ENCODE measurements at regions not wholly inside any gene's neighbourhood (a gene's known extent, or its start where the extent isn't known, plus 50 kb on each side); places are given as distances from the start of the nearest gene placed in this dataset.
A peak's percentile ranks its signal among the peaks of the same experiment; 100 is the strongest.

DNA sequence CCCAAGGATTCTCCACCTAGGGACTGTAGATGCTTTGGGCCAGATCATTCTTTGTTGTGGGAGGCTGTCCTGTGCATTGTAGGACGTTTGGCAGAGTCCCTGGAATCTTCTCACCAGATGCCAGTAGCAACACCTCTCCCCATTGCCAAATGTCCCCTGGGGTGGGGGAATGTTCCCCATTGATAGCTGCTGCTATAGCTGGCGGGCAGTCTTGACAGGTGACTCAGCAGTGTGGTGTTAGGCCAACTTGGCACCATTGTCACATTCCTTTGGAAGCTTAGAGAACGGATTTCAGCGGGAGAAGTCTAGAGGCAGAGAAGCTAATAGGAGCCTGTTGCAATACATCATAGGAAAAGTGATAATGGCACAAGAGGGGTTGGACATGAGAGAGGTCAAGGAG lies 495.7 kb upstream of the SMIM21 start:
- no peak overlapping the region for H3K4me3 ChIP-seq (ENCODE audit: low read depth, low read length)
- DNase-seq (ENCODE audit: low read depth): peak; percentile 63
- TF ChIP-seq, protein P1, sequence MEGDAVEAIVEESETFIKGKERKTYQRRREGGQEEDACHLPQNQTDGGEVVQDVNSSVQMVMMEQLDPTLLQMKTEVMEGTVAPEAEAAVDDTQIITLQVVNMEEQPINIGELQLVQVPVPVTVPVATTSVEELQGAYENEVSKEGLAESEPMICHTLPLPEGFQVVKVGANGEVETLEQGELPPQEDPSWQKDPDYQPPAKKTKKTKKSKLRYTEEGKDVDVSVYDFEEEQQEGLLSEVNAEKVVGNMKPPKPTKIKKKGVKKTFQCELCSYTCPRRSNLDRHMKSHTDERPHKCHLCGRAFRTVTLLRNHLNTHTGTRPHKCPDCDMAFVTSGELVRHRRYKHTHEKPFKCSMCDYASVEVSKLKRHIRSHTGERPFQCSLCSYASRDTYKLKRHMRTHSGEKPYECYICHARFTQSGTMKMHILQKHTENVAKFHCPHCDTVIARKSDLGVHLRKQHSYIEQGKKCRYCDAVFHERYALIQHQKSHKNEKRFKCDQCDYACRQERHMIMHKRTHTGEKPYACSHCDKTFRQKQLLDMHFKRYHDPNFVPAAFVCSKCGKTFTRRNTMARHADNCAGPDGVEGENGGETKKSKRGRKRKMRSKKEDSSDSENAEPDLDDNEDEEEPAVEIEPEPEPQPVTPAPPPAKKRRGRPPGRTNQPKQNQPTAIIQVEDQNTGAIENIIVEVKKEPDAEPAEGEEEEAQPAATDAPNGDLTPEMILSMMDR (IDR thresholded peaks at IDR 0.05; ENCODE audit: control insufficient read depth, extremely low read depth, insufficient read depth): no peak

GRCh38 chr18:75916624-75916982 lies 489.1 kb upstream of the SMIM21 start:
- H3K4me3 ChIP-seq (ENCODE audit: low read depth, low read length): peak overlapping the region; percentile 27; the same call in 1 of the 2 replicates
- no peak for DNase-seq (ENCODE audit: low read depth)
- TF ChIP-seq, protein P1 (IDR thresholded peaks at IDR 0.05; ENCODE audit: control insufficient read depth, extremely low read depth, insufficient read depth): no peak

GRCh38 chr18:75915941-75916623 lies 488.6 kb upstream of the SMIM21 start:
- DNase-seq (ENCODE audit: low read depth): no peak
- H3K4me3 ChIP-seq (ENCODE audit: low read depth, low read length): peak overlapping the region; percentile 27; the same call in 1 of the 2 replicates
- TF ChIP-seq, protein P1 (IDR thresholded peaks at IDR 0.05; ENCODE audit: control insufficient read depth, extremely low read depth, insufficient read depth): no peak

DNA sequence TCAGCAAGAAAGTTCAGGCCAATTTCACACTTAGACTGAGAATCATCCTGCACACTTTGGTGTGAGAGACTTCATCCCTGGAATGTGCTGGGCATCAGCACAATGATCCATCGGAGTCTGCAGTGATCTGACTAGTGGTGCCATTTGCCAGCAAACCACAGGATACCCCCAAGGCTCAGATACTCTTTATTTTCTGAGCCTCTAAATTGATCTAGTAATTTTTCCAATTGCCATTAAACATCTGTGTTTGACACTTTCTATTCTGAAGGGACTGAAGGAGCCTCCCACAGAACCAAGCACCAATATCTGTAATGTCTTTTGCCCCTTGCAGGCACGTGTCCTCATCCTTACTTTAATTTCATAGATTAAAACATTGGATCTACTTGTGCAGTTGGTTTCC lies 485.3 kb upstream of the SMIM21 start:
- no peak overlapping the region for H3K4me3 ChIP-seq (ENCODE audit: low read depth, low read length)
- TF ChIP-seq, protein P1 (IDR thresholded peaks at IDR 0.05; ENCODE audit: control insufficient read depth, extremely low read depth, insufficient read depth): no peak
- no peak for DNase-seq (ENCODE audit: low read depth)

DNA sequence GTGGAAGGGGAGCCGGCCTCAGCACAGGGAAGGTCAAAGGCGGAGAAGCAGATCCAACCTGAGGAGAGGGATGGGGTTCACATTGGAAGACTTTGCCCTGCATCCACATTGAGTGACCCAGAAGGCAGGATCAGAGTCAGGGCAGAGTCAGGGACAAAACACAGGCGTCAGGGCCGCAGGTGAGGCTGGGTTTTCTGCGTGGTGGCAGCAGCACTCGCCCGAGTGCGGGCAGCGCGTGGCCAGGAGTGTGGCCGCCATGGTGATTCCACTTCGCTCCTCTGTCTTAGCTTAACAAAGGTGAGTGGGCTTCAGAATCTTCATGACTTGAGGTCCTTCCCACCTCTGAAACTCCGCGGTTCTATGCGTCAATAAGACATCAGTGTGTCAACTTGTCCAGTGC lies 476.9 kb upstream of the SMIM21 start:
- TF ChIP-seq, protein P1 (IDR thresholded peaks at IDR 0.05; ENCODE audit: control insufficient read depth, extremely low read depth, insufficient read depth): no peak
- DNase-seq (ENCODE audit: low read depth): no peak
- H3K4me3 ChIP-seq (ENCODE audit: low read depth, low read length): no peak overlapping the region

GRCh38 chr18:75898651-75899050 lies 471.1 kb upstream of the SMIM21 start:
- TF ChIP-seq, protein P1 (IDR thresholded peaks at IDR 0.05; ENCODE audit: control insufficient read depth, extremely low read depth, insufficient read depth): no peak
- no peak overlapping the region for H3K4me3 ChIP-seq (ENCODE audit: low read depth, low read length)
- DNase-seq (ENCODE audit: low read depth): no peak

GRCh38 chr18:75897386-75897785 lies 469.9 kb upstream of the SMIM21 start:
- no peak for DNase-seq (ENCODE audit: low read depth)
- TF ChIP-seq, protein P1 (IDR thresholded peaks at IDR 0.05; ENCODE audit: control insufficient read depth, extremely low read depth, insufficient read depth): no peak
- no peak overlapping the region for H3K4me3 ChIP-seq (ENCODE audit: low read depth, low read length)
